ENCODE measurements at regions not wholly inside any gene's neighbourhood (a gene's known extent, or its start where the extent isn't known, plus 50 kb on each side); places are given as distances from the start of the nearest gene placed in this dataset.

- no peaks in the 10 kb centered on the region for H3K4me1 ChIP-seq (replicated peaks in 1 of 2; ENCODE audit: control insufficient read depth in 2 of 2, insufficient read depth in 2 of 2, low read length in 2 of 2)
- H3K9me1 ChIP-seq (ENCODE audit: control insufficient read depth, insufficient read depth, low read length) = no peaks in the 10 kb centered on the region
- no peak overlapping the region for H3K27ac ChIP-seq (ENCODE audit: extremely low read depth, low read depth, low read length)
- in situ Hi-C loops (cut with MboI) = no loop called here
- H3K9me3 ChIP-seq (replicated peaks; ENCODE audit: control insufficient read depth, insufficient read depth, low read depth, low read length) = no peaks in the 10 kb centered on the region
- WGBS (ENCODE audit: insufficient coverage, low coverage, missing lambda C conversion rate) = 0% methylated on average over 4 of the region's 4 CpGs
- H2AFZ ChIP-seq (ENCODE audit: low read depth, low read length) = no peak overlapping the region
- POLR2A ChIA-PET = no interaction called here
- no peak overlapping the region for H3K4me3 ChIP-seq
- no peaks in the 10 kb centered on the region for H3K36me3 ChIP-seq (ENCODE audit: control insufficient read depth, insufficient read depth, low read length)
- ATAC-seq (no peak), DNase-seq (ENCODE audit: extremely low read depth in 1 of 4, low spot score in 3 of 4) (no peak), FAIRE-seq (no peak)
- H3K27me3 ChIP-seq (ENCODE audit: control insufficient read depth in 2 of 2, insufficient read depth in 2 of 2, low read length in 2 of 2) = no peaks in the 10 kb centered on the region
- CTCF ChIA-PET (ENCODE audit: low intra/inter-chr PET ratio) = no interaction called here
- H3K9ac ChIP-seq (ENCODE audit: insufficient read depth in 1 of 2, low read depth in 2 of 2, low read length in 2 of 2) = no peak overlapping the region
- no peak overlapping the region for H3K4me2 ChIP-seq (ENCODE audit: insufficient read depth, low read length)
- no peaks in the 10 kb centered on the region for H3K79me2 ChIP-seq (ENCODE audit: control insufficient read depth, insufficient read depth, low read length)
- BruUV-seq (replicated peaks) = no TSS peak
- TF ChIP-seq HOXB6 (CRISPR knock-in tag; IDR thresholded peaks at IDR 0.05; ENCODE audit: borderline replicate concordance) (no peak), DDX20 (tag; IDR thresholded peaks at IDR 0.05; ENCODE audit: low read depth) (no peak), TCF15 (CRISPR knock-in tag; IDR thresholded peaks at IDR 0.05) (no peak), ZNF311 (CRISPR knock-in tag; IDR thresholded peaks at IDR 0.05) (no peak), STAT5A (IDR thresholded peaks at IDR 0.05; ENCODE audit: borderline replicate concordance, low read length) (no peak), RB1 (IDR thresholded peaks at IDR 0.05; ENCODE audit: low read depth) (no peak), U2AF1 (optimal IDR thresholded peaks at IDR 0.05; ENCODE audit: low read depth, low read length) (no peak), BCLAF1 (IDR thresholded peaks at IDR 0.05; ENCODE audit: borderline replicate concordance in 1 of 2, control insufficient read depth in 1 of 2, low read depth in 2 of 2, low read length in 1 of 2) (no peak), TAL1 (IDR thresholded peaks at IDR 0.05) (no peak), THAP12 (CRISPR knock-in tag; IDR thresholded peaks at IDR 0.05) (no peak)
- no peaks in the 10 kb centered on the region for H4K20me1 ChIP-seq (replicated peaks; ENCODE audit: control insufficient read depth, insufficient read depth, low read length)
- intact Hi-C loops (cut with micrococcal nuclease) = no loop called here
These were observed 187.2 kb upstream of the MPHOSPH6 start for GRCh38 chr16:82357237-82357636.

Data from K562 (cell line).